AG04450 (cell line): ENCODE measurements at regions not wholly inside any gene's neighbourhood (a gene's known extent, or its start where the extent isn't known, plus 50 kb on each side); places are given as distances from the start of the nearest gene placed in this dataset.

Experiments
- CTCF ChIA-PET: fragments of 300-600, 350-600 bp; formaldehyde crosslinking; extraction: SDS; loops from one replicate; lab custom pipeline; 2022; ENCODE audit warnings: antibody characterized with exemption, inconsistent platforms; lab: Charles Lee
- POLR2A ChIA-PET: fragments of 350-600 bp; formaldehyde crosslinking; extraction: SDS; loops from one replicate; lab custom pipeline; 2021; ENCODE audit warnings: antibody characterized with exemption, inconsistent platforms; lab: Yijun Ruan, JAX
- DNase-seq: peaks from one replicate; pipeline ENCODE4 v3.0.0-alpha.2; 2011; ENCODE audit warnings: low read depth, low spot score
- H3K27ac ChIP-seq: one replicate; pipeline ENCODE4 v1.5.1; 2012; ENCODE audit warnings: low read depth, low read length, control low read depth
- H3K27me3 ChIP-seq: one replicate; pipeline ENCODE4 v1.6.0; 2012; ENCODE audit warnings: low read length; ENCODE audit not compliant: control insufficient read depth, insufficient read depth
- H3K4me3 ChIP-seq: 2 replicates; pipeline ENCODE4 v1.5.1; 2011; ENCODE audit warnings: mild to moderate bottlenecking, low read depth, low read length, control low read depth
- H3K9me3 ChIP-seq: 2 replicates; pipeline ENCODE4 v1.5.1; 2012; ENCODE audit warnings: low read length; ENCODE audit not compliant: control insufficient read depth, insufficient read depth
- TF ChIP-seq, protein P1 (sequence below): IDR thresholded peaks from 2 replicates; pipeline ENCODE4 v1.5.1; 2011; ENCODE audit warnings: low read depth, low read length, control low read depth, inconsistent platforms

DNA sequence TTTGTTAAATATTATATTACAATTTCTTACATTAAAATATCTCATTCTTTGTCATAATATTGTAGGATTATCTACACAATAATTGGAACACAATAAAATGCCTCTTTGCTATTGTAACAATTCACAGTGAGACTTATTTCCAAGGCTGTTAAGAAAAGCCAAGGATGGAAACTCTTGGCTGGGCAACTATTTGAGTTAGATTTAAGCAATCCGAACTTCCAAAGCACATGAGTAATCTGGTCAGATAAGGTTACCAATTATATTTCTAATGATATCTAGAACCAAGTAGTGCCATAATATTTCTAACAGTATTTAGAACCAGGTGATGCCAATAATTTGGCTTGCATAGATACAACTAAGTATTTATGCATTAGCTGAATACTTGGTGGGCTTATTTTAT, 154.7 kb upstream of the KCNK2 start:
- no peaks in the 10 kb centered on the region for H3K27me3 ChIP-seq
- H3K4me3 ChIP-seq: no peak overlapping the region
- DNase-seq: no peak
- ChIA-PET POLR2A (no interaction called here), CTCF (interaction anchor here (1.1 kb wide), 1 partner anchor 28 kb away, joined by 4 read pairs; no protein-coding TSS in a partner anchor)
- no peaks in the 10 kb centered on the region for H3K9me3 ChIP-seq
- TF ChIP-seq, protein P1, sequence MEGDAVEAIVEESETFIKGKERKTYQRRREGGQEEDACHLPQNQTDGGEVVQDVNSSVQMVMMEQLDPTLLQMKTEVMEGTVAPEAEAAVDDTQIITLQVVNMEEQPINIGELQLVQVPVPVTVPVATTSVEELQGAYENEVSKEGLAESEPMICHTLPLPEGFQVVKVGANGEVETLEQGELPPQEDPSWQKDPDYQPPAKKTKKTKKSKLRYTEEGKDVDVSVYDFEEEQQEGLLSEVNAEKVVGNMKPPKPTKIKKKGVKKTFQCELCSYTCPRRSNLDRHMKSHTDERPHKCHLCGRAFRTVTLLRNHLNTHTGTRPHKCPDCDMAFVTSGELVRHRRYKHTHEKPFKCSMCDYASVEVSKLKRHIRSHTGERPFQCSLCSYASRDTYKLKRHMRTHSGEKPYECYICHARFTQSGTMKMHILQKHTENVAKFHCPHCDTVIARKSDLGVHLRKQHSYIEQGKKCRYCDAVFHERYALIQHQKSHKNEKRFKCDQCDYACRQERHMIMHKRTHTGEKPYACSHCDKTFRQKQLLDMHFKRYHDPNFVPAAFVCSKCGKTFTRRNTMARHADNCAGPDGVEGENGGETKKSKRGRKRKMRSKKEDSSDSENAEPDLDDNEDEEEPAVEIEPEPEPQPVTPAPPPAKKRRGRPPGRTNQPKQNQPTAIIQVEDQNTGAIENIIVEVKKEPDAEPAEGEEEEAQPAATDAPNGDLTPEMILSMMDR: no peak
- H3K27ac ChIP-seq: no peak overlapping the region

DNA sequence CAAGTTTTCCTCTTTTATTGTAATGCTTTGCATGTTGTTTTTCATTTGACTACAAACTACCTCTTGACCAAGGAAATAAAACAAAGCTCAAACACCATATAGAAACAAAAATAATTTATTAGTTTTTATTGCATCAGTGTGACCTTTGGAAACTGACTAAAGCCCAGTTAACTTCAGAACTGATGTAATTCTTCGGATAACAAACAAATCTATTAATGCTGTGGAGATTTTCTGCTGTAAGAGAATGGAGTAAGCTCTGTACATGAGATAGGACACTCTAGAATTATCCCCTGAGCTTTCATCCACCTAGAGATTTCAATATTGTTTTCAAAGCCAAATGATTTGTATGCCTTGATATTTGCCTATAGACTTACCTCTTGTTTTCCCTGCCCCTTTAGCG, 154.0 kb upstream of the KCNK2 start:
- POLR2A ChIA-PET: no interaction called here
- CTCF ChIA-PET: interaction anchor here (0.7 to 1.1 kb wide), 3 partner anchors 21 to 268 kb away, joined by 3 to 6 read pairs (median 4); no protein-coding TSS in a partner anchor
- Histone ChIP-seq H3K4me3 (no peak overlapping the region), H3K27ac (no peak overlapping the region), H3K27me3 (no peaks in the 10 kb centered on the region), H3K9me3 (no peaks in the 10 kb centered on the region)
- TF ChIP-seq, protein P1: no peak
- DNase-seq: no peak

DNA sequence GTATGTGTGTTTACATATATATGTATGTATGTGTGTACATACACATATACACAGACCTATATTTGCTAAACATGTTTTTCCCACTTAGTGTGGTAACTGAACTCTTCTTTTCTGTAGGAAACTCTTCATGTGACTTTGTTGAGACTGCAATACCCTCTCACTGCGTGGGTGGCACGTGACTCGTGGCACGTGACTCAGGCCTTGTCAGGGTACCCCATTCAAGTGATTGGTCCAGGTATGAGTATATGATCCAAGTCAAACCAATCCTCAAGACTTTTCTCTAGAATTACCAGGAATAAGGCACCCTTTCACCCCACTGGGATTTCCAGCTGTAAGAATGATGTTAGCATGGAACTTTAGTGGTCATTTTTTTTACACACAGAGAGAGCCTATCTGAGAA, 149.2 kb upstream of the KCNK2 start:
- POLR2A ChIA-PET: no interaction called here
- Histone ChIP-seq H3K27ac (no peak overlapping the region), H3K27me3 (no peaks in the 10 kb centered on the region), H3K4me3 (no peak overlapping the region), H3K9me3 (no peaks in the 10 kb centered on the region)
- CTCF ChIA-PET: no interaction called here
- no peak for DNase-seq
- TF ChIP-seq, protein P1: no peak

DNA sequence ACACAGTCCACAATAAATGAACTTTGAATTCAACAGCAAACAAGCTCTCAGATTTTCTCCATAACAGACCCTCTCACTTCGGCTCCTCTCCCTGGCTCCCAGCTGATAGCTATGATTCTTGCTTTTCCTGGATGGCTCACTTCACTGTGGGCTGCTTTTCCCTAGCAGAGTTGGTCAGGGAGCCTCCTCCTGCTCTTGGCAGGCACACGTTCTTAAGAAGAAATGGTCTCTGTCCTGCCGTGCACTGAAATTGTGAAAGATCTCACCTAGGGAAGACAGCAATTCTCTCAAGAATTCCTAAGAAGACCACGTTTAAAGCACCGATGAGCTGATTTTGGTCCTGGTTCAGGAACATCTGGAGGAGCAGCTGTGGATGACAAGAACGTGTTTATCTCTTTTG, 148.5 kb upstream of the KCNK2 start:
- ChIA-PET CTCF (interaction anchor here (0.7 to 1.1 kb wide), 4 partner anchors 21 to 590 kb away, joined by 3 to 4 read pairs (median 3); no protein-coding TSS in a partner anchor), POLR2A (no interaction called here)
- DNase-seq: no peak
- Histone ChIP-seq H3K27ac (no peak overlapping the region), H3K4me3 (no peak overlapping the region), H3K9me3 (no peaks in the 10 kb centered on the region), H3K27me3 (no peaks in the 10 kb centered on the region)
- TF ChIP-seq, protein P1: no peak

DNA sequence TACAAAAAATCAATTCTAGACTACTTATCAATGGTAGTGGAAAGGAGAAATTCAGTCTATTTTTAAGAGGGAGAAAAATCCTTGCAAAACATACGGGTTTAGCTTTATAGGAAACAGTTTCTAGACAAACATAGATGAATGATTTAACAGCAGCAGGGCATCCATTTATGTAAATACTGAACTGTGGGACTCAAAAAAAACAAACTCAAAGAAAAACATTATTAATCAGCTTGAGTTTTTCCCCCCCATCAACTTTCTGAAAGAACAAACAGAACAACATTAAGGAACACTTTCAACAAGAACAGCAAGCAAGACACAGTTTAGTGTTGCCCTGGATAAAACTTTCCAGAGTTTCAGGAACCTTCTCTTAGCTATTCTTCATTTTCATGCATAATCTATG, 147.3 kb upstream of the KCNK2 start:
- DNase-seq: no peak
- H3K9me3 ChIP-seq: no peaks in the 10 kb centered on the region
- H3K27me3 ChIP-seq: no peaks in the 10 kb centered on the region
- H3K4me3 ChIP-seq: no peak overlapping the region
- ChIA-PET POLR2A (no interaction called here), CTCF (interaction anchor here (1.1 kb wide), 1 partner anchor 275 kb away, joined by 3 read pairs; no protein-coding TSS in a partner anchor)
- no peak overlapping the region for H3K27ac ChIP-seq
- TF ChIP-seq, protein P1: no peak
